ENCODE measurements at regions not wholly inside any gene's neighbourhood (a gene's known extent, or its start where the extent isn't known, plus 50 kb on each side); places are given as distances from the start of the nearest gene placed in this dataset.
"Not testable (repeated sequence)": the region's sequence is repeated elsewhere in the genome, so short reads cannot be mapped to it uniquely, and the experiment has no call there.

GRCh38 chr7:140283472-140283871, 106.7 kb upstream of the KDM7A start:
- DNase-seq (ENCODE audit: low read depth) = no peak

DNA sequence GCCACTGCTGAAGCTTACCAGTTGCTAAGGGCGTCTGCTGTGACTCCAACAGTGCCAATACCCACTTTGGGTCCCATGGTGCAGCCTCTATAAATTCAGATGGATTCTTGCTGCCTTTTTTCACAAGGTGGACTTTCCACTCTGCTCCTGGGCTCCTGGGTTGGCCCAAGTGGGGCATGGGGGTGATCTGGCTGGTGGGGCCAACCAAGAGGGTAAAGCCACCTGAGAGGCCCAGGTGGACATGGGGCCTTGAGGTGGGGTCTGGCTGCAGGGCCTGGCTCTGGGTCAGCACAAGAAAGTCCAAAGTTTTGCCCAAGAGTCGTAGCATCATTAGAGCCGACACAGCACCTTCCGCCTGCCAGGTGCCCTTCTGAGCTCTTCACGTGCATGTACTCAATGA, 105.2 kb upstream of the KDM7A start:
- DNase-seq (ENCODE audit: low read depth) = no peak

DNA sequence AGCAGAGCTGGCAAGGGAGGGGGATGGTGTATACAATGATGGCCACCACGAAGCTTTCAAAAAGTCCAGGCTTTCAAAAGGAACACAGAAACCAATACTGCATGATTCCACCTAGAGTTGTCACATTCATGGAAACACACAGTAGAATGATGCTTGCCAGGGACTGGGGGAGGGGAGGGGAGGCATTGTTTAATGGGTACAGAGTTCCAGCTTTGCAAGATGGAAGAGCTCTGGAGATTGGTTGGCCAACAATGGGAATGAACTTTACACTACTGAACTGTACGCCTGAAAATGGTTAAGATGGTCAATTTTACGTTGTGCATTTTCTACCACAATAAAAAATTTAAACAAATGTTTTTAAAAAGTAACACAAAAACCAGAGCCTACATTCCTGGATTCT, 104.5 kb upstream of the KDM7A start:
- no peak for DNase-seq (ENCODE audit: low read depth)

DNA sequence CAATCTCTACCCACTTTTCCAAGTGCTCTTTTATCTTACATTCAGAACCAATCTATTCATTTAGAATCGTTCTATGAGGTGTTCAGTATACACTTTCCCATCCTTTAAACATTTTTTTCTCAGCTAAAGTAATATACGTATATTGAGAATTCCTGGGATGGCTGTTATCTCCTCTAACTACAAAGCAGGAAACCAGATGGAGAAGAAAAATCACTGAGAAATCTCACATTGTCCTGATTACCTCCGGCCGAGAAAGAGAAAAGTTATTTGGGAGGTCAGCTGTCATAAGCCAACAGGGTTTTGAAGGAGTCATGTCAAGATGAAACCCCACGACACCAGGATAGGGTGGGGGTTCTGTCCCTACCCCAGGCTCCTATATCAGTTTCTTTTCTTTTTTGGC, 99.2 kb upstream of the KDM7A start:
- DNase-seq (ENCODE audit: low read depth) = no peak

DNA sequence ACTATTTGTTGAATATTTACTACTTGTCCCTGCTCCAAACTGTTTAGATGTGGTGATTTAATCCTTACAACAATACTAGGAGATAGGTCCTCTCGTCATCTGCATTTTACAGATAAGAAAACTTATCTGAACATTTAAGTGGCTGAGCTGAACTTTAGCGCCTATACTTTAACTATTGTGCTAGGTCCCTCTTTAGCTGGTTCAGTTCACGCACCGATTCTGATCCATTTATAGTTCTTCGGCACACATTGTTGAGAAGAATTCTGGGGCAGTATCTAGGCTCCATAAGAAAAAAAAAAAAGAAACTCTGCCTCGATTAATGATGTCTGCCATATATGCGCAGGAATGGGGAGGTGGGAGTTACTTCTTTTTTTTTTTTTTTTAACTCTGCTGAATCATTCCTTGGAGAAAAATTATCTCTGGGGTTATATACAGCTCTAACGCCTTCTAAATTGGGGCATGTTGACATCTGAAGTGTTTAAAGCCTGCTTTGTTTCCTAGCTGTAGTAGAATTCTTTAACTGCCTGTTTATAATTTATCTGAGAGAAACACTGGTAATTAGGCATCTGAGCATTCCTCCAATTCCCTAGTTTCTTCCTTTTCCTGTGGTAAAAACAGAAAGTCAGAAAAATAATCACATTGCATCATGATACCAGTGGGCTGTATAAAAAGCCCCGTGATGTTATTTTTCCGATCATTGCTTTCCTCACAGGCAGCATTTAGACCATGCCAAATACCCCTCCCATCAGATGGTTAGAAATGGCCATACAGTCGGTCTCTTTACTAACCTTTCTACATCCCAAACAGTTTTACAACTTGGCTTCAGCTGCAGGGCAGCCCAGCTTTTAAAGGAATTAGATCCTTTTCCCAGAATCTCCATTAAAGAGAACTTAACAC, 98.5 kb upstream of the KDM7A start:
- DNase-seq (ENCODE audit: low read depth) = no peak

DNA sequence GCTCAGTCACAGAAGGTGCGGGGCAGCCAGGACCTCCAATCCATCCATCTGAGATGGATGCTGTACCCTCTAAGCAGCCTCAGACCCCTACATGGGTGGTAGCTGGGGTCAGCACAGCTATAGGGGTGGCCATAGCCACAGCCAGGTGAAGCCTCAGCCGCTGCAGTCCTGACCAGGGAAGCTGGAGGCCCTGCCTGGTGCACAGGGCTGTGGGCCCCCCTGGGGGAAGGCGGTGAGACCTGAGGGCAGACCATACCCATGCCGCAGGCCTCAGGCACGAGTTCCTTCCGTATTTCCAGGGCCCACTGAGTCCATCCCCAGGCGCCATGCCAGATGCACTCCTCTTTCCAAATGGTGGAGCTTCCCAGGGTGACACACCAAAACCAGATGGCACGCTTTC, 96.6 kb upstream of the KDM7A start:
- DNase-seq (ENCODE audit: low read depth) = no peak

DNA sequence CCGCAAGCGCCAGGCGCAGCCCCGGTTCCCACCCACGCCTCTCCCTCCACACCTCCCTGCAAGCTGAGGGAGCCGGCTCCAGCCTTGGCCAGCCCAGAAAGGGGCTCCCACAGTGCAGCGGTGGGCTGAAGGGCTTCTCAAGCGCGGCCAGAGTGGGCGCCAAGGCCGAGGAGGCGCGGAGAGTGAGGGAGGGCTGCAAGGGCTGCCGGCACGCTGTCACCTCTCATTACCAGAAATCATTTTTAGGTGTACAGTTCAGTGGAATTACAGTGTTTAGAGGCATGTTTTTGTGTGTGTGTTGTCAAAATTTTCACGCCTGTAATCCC, 94.8 kb upstream of the KDM7A start:
- DNase-seq (ENCODE audit: low read depth) = not testable (repeated sequence)

DNA sequence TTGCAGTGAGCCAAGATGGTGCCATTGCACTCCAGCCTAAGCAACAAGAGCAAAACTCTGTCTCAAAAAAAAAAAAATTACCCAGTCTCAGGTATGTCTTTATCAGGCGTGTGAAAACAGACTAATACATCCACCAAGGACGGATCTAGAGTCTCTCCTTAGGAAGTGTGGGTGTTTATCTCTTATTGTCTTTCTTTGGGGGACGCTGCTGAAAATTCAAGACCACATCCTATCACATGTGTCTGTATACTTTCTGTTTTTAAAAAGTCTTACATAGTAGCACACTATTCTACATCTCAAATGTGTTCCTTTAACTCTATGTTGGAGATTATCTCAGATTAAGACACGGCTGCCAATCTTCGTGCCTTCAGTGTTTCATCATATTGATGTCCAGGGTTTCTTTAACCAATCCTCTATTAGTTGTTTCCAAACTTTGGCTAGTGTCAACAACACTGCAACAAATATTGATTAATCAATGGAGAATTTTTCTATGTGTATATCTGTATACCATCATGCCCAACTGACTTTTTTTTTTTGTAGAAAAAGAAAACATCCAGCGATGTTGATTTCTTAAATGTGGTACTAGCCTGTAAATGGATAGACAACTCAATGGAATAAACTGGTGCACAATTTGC, 92.3 kb upstream of the KDM7A start:
- DNase-seq (ENCODE audit: low read depth) = no peak

DNA sequence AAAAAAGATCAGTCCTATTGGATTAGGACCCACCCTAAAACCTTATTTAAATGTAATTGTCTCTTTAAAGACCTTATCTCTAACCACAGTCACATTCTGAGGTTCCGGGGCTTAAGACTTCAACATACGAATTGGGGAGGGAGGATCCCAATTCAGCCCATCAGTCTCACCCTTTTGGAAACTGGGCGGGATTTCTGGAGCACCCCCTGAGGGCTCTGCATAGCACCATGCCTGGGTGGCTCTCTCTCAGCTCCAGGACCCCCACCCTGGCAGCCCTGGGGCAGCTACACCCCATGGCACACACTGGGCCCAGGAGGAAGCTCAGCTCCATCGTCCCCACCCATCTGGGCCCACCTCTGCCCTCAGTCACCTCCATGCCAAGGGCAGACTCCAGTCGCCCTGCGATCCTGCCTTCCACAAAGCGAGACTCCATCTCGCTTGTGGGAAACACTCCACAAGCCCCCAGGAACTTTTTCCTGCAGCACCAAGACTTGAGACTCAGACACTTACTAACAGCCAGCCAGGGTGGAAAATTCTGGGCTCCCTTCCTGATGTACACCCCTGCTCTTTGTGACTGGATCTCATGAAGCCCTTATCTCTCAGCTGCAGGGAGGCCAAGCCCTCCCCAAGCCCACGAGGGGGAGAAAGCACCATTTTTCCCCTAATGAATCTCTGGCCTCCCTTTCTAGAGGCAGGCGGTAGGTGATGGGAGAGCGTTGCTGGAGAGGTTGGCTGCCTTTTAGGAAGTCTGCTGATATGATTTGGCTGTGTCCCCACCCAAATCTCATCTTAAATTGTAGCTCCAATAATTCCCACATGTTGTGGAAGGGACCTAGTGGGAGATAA, 90.8 kb upstream of the KDM7A start:
- no peak for DNase-seq (ENCODE audit: low read depth)

GRCh38 chr7:140263277-140263676, 86.5 kb upstream of the KDM7A start:
- DNase-seq (ENCODE audit: low read depth) = no peak

DNA sequence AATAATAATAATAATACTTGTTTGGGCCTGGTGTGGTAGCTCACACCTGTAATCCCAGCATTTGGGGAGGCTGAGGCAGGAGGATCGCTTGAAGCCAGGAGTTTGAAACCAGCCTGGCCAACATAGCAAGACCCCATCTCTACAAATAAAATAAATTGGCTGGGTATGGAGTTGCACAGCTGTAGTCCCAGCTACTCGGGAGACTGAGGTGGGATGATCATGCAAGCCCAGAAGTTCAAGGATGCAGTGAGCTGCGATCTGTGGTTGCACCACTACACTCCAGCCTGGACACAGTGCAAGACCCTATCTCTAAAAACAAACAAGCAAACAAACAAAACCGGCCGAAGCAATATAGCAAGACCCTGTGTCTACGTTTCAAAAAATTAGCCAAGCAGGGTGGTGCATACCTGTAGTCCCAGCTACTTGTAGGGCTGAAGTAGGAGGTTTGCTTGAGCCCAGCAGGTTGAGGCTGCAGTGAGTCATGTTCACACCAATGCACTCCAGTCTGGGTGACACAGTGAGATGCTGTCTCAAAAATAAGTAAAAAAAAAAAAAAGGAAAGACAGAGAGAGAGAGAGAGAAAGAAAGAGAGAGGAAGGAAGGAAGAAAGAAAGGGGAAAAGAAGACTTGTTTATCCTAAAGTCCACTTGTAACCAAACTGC, 85.6 kb upstream of the KDM7A start:
- no peak for DNase-seq (ENCODE audit: low read depth)

GRCh38 chr7:140261522-140261921, 84.7 kb upstream of the KDM7A start:
- no peak for DNase-seq (ENCODE audit: low read depth)

DNA sequence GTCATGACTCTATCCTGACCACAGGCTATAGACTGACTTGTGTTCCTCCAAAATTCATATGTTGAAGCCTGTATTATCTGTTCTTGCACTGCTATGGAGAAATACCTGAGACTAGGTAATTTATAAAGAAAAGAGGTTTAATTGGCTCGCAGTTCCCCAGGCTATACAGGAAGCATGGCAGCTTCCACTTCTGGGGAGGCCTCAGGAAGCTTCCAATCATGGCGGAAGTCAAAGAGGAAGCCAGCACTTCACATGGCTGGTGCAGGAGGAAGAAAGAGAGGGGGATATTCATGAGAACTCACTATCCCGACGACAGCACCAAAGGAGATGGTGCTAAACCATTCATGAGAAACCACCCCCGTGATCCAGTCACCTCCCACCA, 84.3 kb upstream of the KDM7A start:
- no peak for DNase-seq (ENCODE audit: low read depth)

GRCh38 chr7:140260352-140261104, 83.7 kb upstream of the KDM7A start:
- no peak for DNase-seq (ENCODE audit: low read depth)

DNA sequence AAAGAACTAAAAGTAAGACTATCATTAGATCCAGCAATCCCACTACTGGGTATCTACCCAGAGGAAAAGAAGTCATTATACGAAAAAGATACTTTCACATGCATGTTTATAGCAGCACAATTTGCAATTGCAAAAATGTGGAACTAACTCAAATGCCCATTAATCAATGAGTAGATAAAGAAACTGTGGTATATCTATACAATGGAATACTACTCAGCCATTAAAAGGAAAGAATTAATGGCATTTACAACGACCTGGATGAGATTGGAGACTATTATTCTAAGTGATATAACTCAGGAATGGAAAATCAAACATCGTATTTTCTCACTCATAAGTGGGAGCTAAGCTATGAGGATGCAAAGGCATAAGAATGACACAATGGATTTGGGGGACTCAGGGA, 80.5 kb upstream of the KDM7A start:
- not testable (repeated sequence) for DNase-seq (ENCODE audit: low read depth)

GRCh38 chr7:140254976-140255375, 78.2 kb upstream of the KDM7A start:
- not testable (repeated sequence) for DNase-seq (ENCODE audit: low read depth)

DNA sequence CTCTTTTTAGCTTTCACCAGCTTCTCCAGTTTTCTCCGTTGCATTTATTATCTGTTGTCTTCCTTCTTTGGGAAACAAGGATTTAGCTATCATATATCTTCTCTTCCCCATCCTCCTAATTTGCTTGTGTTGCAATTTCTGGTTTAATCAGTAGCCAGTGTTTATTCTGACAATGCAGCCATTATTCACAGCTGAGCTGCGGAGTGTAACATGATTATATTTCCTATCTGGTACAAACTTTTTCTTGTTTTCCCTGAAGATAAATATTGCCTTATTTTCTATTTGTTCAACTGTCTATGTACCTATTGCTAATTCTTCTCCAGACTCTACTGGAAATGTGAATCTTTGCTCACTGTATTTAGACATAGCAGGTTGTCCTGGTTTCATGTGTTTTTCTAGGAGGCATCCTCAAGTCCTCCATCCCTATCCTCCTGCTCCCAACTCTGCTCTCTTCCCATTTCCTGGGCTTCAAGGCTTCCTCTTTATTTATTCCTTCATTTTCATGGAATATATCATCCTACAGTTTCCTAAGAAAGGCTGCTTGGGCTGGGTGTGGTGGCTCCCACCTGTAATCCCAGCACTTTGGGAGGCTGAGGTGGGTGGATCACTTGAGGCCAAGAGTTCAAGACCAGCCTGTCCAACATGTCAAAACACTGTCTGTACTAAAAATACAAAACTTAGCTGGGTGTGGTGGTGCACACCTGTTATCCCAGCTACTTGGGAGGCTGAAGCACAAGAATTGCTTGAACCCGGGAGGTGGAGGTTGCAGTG, 72.4 kb upstream of the KDM7A start:
- no peak for DNase-seq (ENCODE audit: low read depth)

GRCh38 chr7:140247559-140247958, 70.8 kb upstream of the KDM7A start:
- no peak for DNase-seq (ENCODE audit: low read depth)

- DNase-seq (ENCODE audit: low read depth) = no peak
These were observed 68.9 kb upstream of the KDM7A start for GRCh38 chr7:140245611-140246105.

Measured in stimulated activated CD8-positive, alpha-beta memory T cell treated with anti-CD3 and anti-CD28 coated beads, Interleukin-7, amount 100 ng/mL, for 24 hours (primary cell).